ENCODE measurements at regions not wholly inside any gene's neighbourhood (a gene's known extent, or its start where the extent isn't known, plus 50 kb on each side); places are given as distances from the start of the nearest gene placed in this dataset.

DNA sequence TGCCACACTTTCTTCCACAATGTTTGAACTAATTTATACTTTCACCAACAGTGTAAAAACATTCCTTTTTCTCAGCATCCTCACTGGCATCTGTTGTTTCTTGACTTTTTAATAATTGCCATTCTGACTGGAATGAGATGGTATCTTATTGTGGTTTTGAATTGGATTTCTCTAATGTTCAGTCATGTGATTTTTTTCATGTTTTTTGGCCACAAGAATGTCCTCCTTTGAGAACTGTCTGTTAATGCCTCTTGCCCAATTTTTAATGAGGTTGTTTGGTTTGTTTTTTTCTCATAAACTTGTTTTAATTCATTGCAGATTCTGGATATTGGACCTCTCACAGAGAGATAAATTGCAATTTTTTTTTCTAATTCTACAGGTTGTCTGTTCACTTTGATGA is 1195.2 kb downstream of the TECRL start:
- Histone ChIP-seq H2BK120ac (ENCODE audit: low read depth, low read length) (no peak overlapping the region), H3K23ac (ENCODE audit: low read depth, low read length) (no peak overlapping the region), H4K8ac (ENCODE audit: low read depth in 2 of 2, low read length in 2 of 2) (no peak overlapping the region), H3K14ac (replicated peaks; ENCODE audit: low read depth, low read length) (no peak overlapping the region), H2BK15ac (ENCODE audit: low read depth, low read length) (no peak overlapping the region), H2BK20ac (ENCODE audit: low read depth, low read length) (no peak overlapping the region), H3K79me1 (ENCODE audit: low read depth in 1 of 2, low read length in 2 of 2) (no peaks in the 10 kb centered on the region), H2AFZ (replicated peaks; ENCODE audit: low read length, poor library complexity) (no peak overlapping the region), H2BK5ac (ENCODE audit: low read depth, low read length, poor library complexity, severe bottlenecking) (no peak overlapping the region), H3K27me3 (ENCODE audit: control insufficient read depth, insufficient read depth, low read length) (no peaks in the 10 kb centered on the region), H4K20me1 (ENCODE audit: insufficient read depth, low read length) (no peaks in the 10 kb centered on the region), H4K91ac (ENCODE audit: insufficient read depth, low read depth, low read length) (no peak overlapping the region), H3K36me3 (ENCODE audit: control insufficient read depth, insufficient read depth, low read length) (no peaks in the 10 kb centered on the region), H3K9me1 (ENCODE audit: insufficient read depth, low read length) (no peaks in the 10 kb centered on the region), H2AK5ac (ENCODE audit: low read depth, low read length) (no peak overlapping the region), H3K4ac (ENCODE audit: low read depth, low read length) (no peak overlapping the region), H3K56ac (ENCODE audit: extremely low read depth, insufficient read depth, low read length) (no peak overlapping the region), H3K4me3 (ENCODE audit: insufficient read depth, low read depth, low read length) (no peak overlapping the region), H2AK9ac (replicated peaks; ENCODE audit: low read depth, low read length, poor library complexity) (no peak overlapping the region), H3K9me3 (ENCODE audit: control insufficient read depth, insufficient read depth, low read length) (peaks cover 4% of the 10 kb centered on the region; the same call in 1 of the 2 replicates), H3K4me2 (ENCODE audit: low read depth, low read length) (no peak overlapping the region), H4K5ac (ENCODE audit: low read depth, low read length) (no peak overlapping the region), H3K9ac (ENCODE audit: low read depth, low read length) (no peak overlapping the region), H3K27ac (ENCODE audit: insufficient read depth, low read length) (no peak overlapping the region), H3K18ac (ENCODE audit: low read depth, low read length) (no peak overlapping the region), H3K4me1 (ENCODE audit: control insufficient read depth, insufficient read depth, low read length) (no peaks in the 10 kb centered on the region)
- POLR2A ChIA-PET (ENCODE audit: unreplicated experiment) = no interaction called here
- no TSS peak for BruUV-seq (replicated peaks)
- dilution Hi-C loops (cut with HindIII; ENCODE audit: low sequenced_read_pairs, unreplicated experiment) = no loop called here
- TF ChIP-seq MAZ (IDR thresholded peaks at IDR 0.05; ENCODE audit: borderline replicate concordance, low read depth, low read length) (no peak), POLR2A (IDR thresholded peaks at IDR 0.05; ENCODE audit: low read depth, low read length) (no peak), RCOR1 (IDR thresholded peaks at IDR 0.05; ENCODE audit: insufficient replicate concordance, low read length) (no peak), NFE2L2 (IDR thresholded peaks at IDR 0.05; ENCODE audit: low read depth, low read length) (no peak), FOS (IDR thresholded peaks at IDR 0.05; ENCODE audit: low read depth, low read length) (no peak), CHD1 (IDR thresholded peaks at IDR 0.05; ENCODE audit: low read depth, low read length) (no peak), RAD21 (IDR thresholded peaks at IDR 0.05; ENCODE audit: low read length) (no peak), CEBPB (IDR thresholded peaks at IDR 0.05; ENCODE audit: low read depth, low read length) (no peak), RFX5 (IDR thresholded peaks at IDR 0.05; ENCODE audit: low read depth, low read length) (no peak)
- ATAC-seq (ENCODE audit: low read depth) (no peak), DNase-seq (no peak)
- CTCF ChIA-PET = no interaction called here
- intact Hi-C loops (cut with micrococcal nuclease) = no loop called here
- in situ Hi-C loops (cut with MboI; ENCODE audit: low sequenced_read_pairs) = no loop called here

Measured in IMR-90 (cell line).